CD14-positive monocyte (primary cell): ENCODE measurements at regions not wholly inside any gene's neighbourhood (a gene's known extent, or its start where the extent isn't known, plus 50 kb on each side); places are given as distances from the start of the nearest gene placed in this dataset.

ENCODE experiments used
- DNase-seq, 3 donors: peaks; one replicate each; pipeline ENCODE4 v3.0.0-alpha.2; 2011 to 2022
- H2AFZ ChIP-seq: 2 replicates; pipeline ENCODE4 v1.6.0; 2012; ENCODE audit warnings: mild to moderate bottlenecking, low read depth, low read length, inconsistent platforms; ENCODE audit not compliant: insufficient read depth, poor library complexity, severe bottlenecking
- H3K27ac ChIP-seq, 2 donors: 1 replicate in 1 of 2; 2 replicates in 1 of 2; pipeline ENCODE4 v1.5.1; 2012 to 2013; ENCODE audit warnings: low read length in 2 of 2, control low read depth in 1 of 2, inconsistent platforms in 1 of 2, low read depth in 1 of 2, mild to moderate bottlenecking in 1 of 2
- H3K27me3 ChIP-seq, 2 donors: one replicate each; pipeline versions ENCODE4 v1.6.0 to v1.6.1; 2011 to 2013; ENCODE audit warnings: low read length in 2 of 2; ENCODE audit not compliant: control insufficient read depth in 2 of 2, insufficient read depth in 2 of 2
- H3K36me3 ChIP-seq, 2 donors: replicated peaks in 1 of 2; 1 replicate in 1 of 2; 2 replicates in 1 of 2; pipeline versions ENCODE4 v1.5.1 to v1.6.1; 2012 to 2013; ENCODE audit warnings: low read length in 2 of 2, control low read depth in 1 of 2, inconsistent platforms in 1 of 2, mild to moderate bottlenecking in 1 of 2; ENCODE audit not compliant: insufficient read depth in 2 of 2, control insufficient read depth in 1 of 2
- H3K4me1 ChIP-seq, 2 donors: 1 replicate in 1 of 2; 2 replicates in 1 of 2; pipeline versions ENCODE4 v1.5.1 to v1.6.1; 2012 to 2013; ENCODE audit warnings: low read length in 2 of 2, control low read depth in 1 of 2, inconsistent platforms in 1 of 2, mild to moderate bottlenecking in 1 of 2, moderate library complexity in 1 of 2; ENCODE audit not compliant: insufficient read depth in 2 of 2, control insufficient read depth in 1 of 2
- H3K4me2 ChIP-seq: replicated peaks from 2 replicates; pipeline ENCODE3; 2012; ENCODE audit warnings: low read length, moderate library complexity, mild to moderate bottlenecking; ENCODE audit not compliant: poor library complexity, severe bottlenecking; ENCODE audit errors: extremely low read depth
- H3K4me3 ChIP-seq, 3 experiments: fragments of 200-600 bp in 1 of 3; sonication (generic) in 1 of 3; replicated peaks in 1 of 3; 1 replicate in 2 of 3; 2 replicates in 1 of 3; pipeline ENCODE4 v1.5.1; 2011 to 2013; ENCODE audit warnings: low read length in 3 of 3, mild to moderate bottlenecking in 3 of 3, control low read depth in 2 of 3, low read depth in 2 of 3, inconsistent platforms in 1 of 3, moderate library complexity in 1 of 3
- H3K79me2 ChIP-seq: 2 replicates; pipeline ENCODE4 v1.6.0; 2012; ENCODE audit warnings: mild to moderate bottlenecking, control low read depth, inconsistent platforms, low read length, moderate library complexity; ENCODE audit not compliant: insufficient read depth
- H3K9ac ChIP-seq: 2 replicates; pipeline ENCODE4 v1.6.0; 2017; ENCODE audit warnings: low read length, mild to moderate bottlenecking; ENCODE audit not compliant: insufficient read depth, poor library complexity, severe bottlenecking
- H3K9me3 ChIP-seq, 2 donors: replicated peaks in 1 of 2; 1 replicate in 1 of 2; 2 replicates in 1 of 2; pipeline versions ENCODE4 v1.5.1 to v1.6.1; 2012 to 2013; ENCODE audit warnings: low read length in 2 of 2, control low read depth in 1 of 2; ENCODE audit not compliant: control insufficient read depth in 1 of 2, insufficient read depth in 1 of 2
- H4K20me1 ChIP-seq: 2 replicates; pipeline ENCODE4 v1.6.0; 2012; ENCODE audit warnings: mild to moderate bottlenecking, low read length, control low read depth, moderate library complexity; ENCODE audit not compliant: insufficient read depth
- H3K27ac Mint-ChIP-seq, 7 donors: one replicate each; pipeline ENCODE4 v1.8.0; 2020; ENCODE audit warnings: mild to moderate bottlenecking in 7 of 7, mixed read lengths in 7 of 7, moderate library complexity in 6 of 7, inconsistent platforms in 2 of 7
- H3K27me3 Mint-ChIP-seq, 3 donors: one replicate each; pipeline ENCODE4 v1.8.0; 2021 to 2022; ENCODE audit warnings: low read depth in 3 of 3, mild to moderate bottlenecking in 3 of 3, mixed read lengths in 3 of 3, moderate library complexity in 3 of 3, inconsistent platforms in 1 of 3
- H3K36me3 Mint-ChIP-seq, 2 donors: one replicate each; pipeline ENCODE4 v1.8.0; 2020; ENCODE audit warnings: mixed read lengths in 2 of 2, inconsistent platforms in 1 of 2, mild to moderate bottlenecking in 1 of 2
- H3K4me1 Mint-ChIP-seq: one replicate; pipeline ENCODE4 v1.8.0; 2020; ENCODE audit warnings: mild to moderate bottlenecking, mixed read lengths
- H3K4me3 Mint-ChIP-seq, 2 donors: one replicate each; pipeline ENCODE4 v1.8.0; 2020; ENCODE audit warnings: mild to moderate bottlenecking in 2 of 2, mixed read lengths in 2 of 2, moderate library complexity in 1 of 2
- H3K9me3 Mint-ChIP-seq, 7 donors: one replicate each; pipeline ENCODE4 v1.8.0; 2020 to 2022; ENCODE audit warnings: mixed read lengths in 7 of 7, mild to moderate bottlenecking in 6 of 7, moderate library complexity in 6 of 7, inconsistent platforms in 2 of 7
- WGBS: methylation state at CpG from one replicate; pipeline ENCODE4 v1.1.5; 2013; ENCODE audit warnings: missing lambda C conversion rate; ENCODE audit not compliant: insufficient coverage; 5-methylcytosine and 5-hydroxymethylcytosine counted together
- intact Hi-C, 2 donors: fragments of 100-400 bp; cut with micrococcal nuclease; formaldehyde crosslinking; loops; one replicate each; pipeline versions ENCODE4 v1.15.0 to v1.15.1; 2023
- TF ChIP-seq, protein P1 (sequence below): fragments of 200-600 bp; IDR thresholded peaks from one replicate; pipeline ENCODE4 v1.8.0; 2022; ENCODE audit warnings: antibody characterized with exemption, mild to moderate bottlenecking

DNA sequence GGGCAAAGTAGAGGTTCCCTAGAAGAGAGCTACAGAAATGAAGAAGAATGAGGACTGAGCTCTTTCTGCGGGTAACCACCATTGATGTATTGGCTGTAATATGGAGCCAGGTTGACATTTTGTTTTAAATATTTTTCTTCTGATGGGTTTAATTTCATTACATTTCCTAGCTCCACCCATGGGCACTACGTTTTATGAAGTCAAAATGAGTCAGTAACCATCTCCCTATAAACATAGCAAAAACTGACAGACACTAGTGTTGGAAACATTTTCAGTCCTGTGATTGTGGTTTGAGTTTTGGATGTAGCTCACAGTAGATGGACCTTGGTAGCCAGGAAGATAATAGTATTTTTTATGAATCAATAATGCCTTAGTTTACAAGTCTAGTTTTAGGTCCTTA, 470.4 kb upstream of the B3GALT2 start:
- intact Hi-C loops = no loop called here
- Mint-ChIP-seq H3K27ac (no peak overlapping the region), H3K9me3 (peaks cover 7 to 23% (median 15%) of the 10 kb centered on the region in 7 donors), H3K4me1 (no peaks in the 10 kb centered on the region), H3K27me3 (no peaks in the 10 kb centered on the region), H3K4me3 (no peak overlapping the region), H3K36me3 (no peaks in the 10 kb centered on the region)
- Histone ChIP-seq H3K4me3 (no peak overlapping the region), H4K20me1 (no peaks in the 10 kb centered on the region), H3K79me2 (no peaks in the 10 kb centered on the region), H3K36me3 (no peaks in the 10 kb centered on the region), H2AFZ (no peak overlapping the region), H3K27me3 (no peaks in the 10 kb centered on the region), H3K27ac (no peak overlapping the region), H3K4me2 (no peak overlapping the region), H3K9me3 (peaks cover 10 to 11% of the 10 kb centered on the region in 2 donors), H3K9ac (no peak overlapping the region), H3K4me1 (no peaks in the 10 kb centered on the region)
- no peak for DNase-seq
- TF ChIP-seq, protein P1, sequence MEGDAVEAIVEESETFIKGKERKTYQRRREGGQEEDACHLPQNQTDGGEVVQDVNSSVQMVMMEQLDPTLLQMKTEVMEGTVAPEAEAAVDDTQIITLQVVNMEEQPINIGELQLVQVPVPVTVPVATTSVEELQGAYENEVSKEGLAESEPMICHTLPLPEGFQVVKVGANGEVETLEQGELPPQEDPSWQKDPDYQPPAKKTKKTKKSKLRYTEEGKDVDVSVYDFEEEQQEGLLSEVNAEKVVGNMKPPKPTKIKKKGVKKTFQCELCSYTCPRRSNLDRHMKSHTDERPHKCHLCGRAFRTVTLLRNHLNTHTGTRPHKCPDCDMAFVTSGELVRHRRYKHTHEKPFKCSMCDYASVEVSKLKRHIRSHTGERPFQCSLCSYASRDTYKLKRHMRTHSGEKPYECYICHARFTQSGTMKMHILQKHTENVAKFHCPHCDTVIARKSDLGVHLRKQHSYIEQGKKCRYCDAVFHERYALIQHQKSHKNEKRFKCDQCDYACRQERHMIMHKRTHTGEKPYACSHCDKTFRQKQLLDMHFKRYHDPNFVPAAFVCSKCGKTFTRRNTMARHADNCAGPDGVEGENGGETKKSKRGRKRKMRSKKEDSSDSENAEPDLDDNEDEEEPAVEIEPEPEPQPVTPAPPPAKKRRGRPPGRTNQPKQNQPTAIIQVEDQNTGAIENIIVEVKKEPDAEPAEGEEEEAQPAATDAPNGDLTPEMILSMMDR = no peak
- WGBS = no CpG with 5 or more reads among the region's 2 CpGs

DNA sequence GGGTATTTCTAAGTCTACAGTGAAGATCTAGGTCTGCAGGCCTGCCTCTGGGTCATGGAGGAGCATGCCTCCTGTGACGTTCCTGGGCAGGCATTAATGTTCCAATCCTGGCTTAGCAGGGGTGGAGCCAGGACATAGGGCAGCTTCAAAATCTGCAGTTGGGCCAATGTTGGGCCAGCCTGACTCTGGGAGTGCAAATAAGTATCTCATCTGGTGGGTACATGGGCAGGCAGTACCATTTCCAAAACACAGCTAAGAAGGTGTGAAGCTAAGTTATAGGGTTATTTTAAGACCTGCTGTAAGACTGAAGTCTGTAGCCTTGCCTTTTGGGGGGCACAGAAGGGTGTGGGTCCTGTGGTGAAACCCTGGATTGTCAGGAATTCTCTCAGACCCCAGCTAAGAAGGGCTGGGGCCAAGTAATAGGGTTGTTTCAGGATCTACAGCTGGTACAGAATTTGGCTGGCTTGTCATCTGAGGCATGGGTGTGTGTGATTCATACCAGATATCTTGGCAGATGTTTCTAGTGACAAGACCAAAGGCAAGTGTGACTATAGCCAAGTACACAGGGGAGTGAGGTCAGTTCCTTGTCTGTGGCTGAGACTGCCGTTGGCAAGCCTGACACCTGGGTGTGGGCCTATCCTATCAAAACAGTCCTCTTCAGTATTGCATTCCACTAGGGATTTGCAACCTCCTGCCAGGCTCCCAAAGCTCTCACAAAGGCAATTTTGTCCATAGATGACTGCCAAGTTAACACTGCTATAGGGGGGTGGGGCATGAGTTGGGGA, 468.7 kb upstream of the B3GALT2 start:
- H3K9me3 Mint-ChIP-seq = peaks cover 11 to 29% (median 17%) of the 10 kb centered on the region in 7 donors

More for the DNA sequence above, 468.7 kb upstream of the B3GALT2 start:
- Mint-ChIP-seq H3K27ac (no peak overlapping the region), H3K4me1 (no peaks in the 10 kb centered on the region), H3K36me3 (no peaks in the 10 kb centered on the region), H3K27me3 (no peaks in the 10 kb centered on the region), H3K4me3 (no peak overlapping the region)
- Histone ChIP-seq H4K20me1 (no peaks in the 10 kb centered on the region), H3K27ac (no peak overlapping the region), H3K79me2 (no peaks in the 10 kb centered on the region), H3K27me3 (no peaks in the 10 kb centered on the region), H3K4me1 (no peaks in the 10 kb centered on the region), H2AFZ (no peak overlapping the region), H3K36me3 (no peaks in the 10 kb centered on the region), H3K4me2 (no peak overlapping the region), H3K9ac (no peak overlapping the region), H3K9me3 (peaks cover 11 to 22% of the 10 kb centered on the region in 2 donors), H3K4me3 (no peak overlapping the region)
- TF ChIP-seq, protein P1 = no peak
- intact Hi-C loops = no loop called here
- 100% methylated on average over 1 of the region's 2 CpGs for WGBS
- no peak for DNase-seq
